T-helper 17 cell (primary cell): ENCODE measurements at regions not wholly inside any gene's neighbourhood (a gene's known extent, or its start where the extent isn't known, plus 50 kb on each side); places are given as distances from the start of the nearest gene placed in this dataset.

ENCODE experiments used
- ATAC-seq: fragments of 150-1000 bp; cut with Tn5 transposase; 2 replicates; pipeline ENCODE4 v1.10.0; 2021; ENCODE audit warnings: mild to moderate bottlenecking, moderate library complexity
- DNase-seq, 3 donors: peaks; one replicate each; pipeline versions ENCODE4 v3.0.0 to v3.0.0-alpha.2; 2020 to 2021
- H3K9me3 ChIP-seq: one replicate; pipeline ENCODE4 v1.7.0; 2013; ENCODE audit warnings: low read length, mild to moderate bottlenecking; ENCODE audit not compliant: control insufficient read depth, poor library complexity, severe bottlenecking
- H3K27ac Mint-ChIP-seq: one replicate; pipeline ENCODE4 v1.8.0; 2022; ENCODE audit warnings: mild to moderate bottlenecking, moderate library complexity, mixed read lengths
- H3K27me3 Mint-ChIP-seq: one replicate; pipeline ENCODE4 v1.8.0; 2022; ENCODE audit warnings: mixed read lengths
- H3K36me3 Mint-ChIP-seq: one replicate; pipeline ENCODE4 v1.8.0; 2022; ENCODE audit warnings: low read depth, mixed read lengths
- H3K4me1 Mint-ChIP-seq: one replicate; pipeline ENCODE4 v1.8.0; 2022; ENCODE audit warnings: mild to moderate bottlenecking, mixed read lengths
- H3K4me3 Mint-ChIP-seq: one replicate; pipeline ENCODE4 v1.8.0; 2022; ENCODE audit warnings: mild to moderate bottlenecking, moderate library complexity, mixed read lengths

DNA sequence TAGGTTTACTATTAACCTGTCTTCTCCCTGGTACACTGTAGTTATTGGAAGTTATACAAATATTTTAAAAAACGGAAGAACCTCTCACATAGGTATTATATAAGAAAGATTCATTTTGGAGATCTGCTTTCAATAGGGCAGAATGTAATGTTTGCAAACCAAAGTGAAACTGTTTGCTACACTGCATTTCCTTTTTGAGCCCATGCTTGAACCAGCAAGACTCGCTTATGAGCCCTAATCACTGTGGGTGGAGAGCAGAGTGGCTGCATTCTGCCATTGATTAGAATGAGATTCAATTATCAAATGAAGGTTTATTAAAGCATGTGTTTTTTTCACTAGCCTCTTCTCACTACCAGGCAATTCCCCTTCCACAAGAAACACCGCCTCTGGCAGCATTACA, 589.7 kb downstream of the CDH11 start:
- DNase-seq (no peak), ATAC-seq (no peak)
- no peaks in the 10 kb centered on the region for H3K27me3 Mint-ChIP-seq
- H3K9me3 ChIP-seq = no peaks in the 10 kb centered on the region
- no peak overlapping the region for H3K27ac Mint-ChIP-seq
- H3K36me3 Mint-ChIP-seq = no peaks in the 10 kb centered on the region
- H3K4me3 Mint-ChIP-seq = no peak overlapping the region
- H3K4me1 Mint-ChIP-seq = no peaks in the 10 kb centered on the region

DNA sequence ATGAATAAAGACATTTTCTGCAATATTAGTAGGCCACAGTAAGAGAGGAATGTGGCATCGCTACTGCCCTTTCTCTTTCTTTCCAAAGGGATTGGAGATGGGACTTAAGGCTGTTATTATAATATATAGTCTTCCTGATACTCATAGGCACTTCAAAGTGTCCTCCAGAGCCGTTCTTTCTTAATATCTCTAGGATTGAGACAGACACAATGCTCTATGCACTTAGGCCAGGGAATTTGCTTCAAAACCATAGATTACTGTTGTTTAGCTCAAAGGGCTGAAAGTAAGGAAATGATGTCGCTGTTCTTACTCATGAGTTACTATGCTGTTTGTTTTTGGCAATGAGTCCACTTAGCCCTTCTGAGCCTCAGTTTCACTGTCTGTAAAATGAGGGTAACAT, 590.5 kb downstream of the CDH11 start:
- Mint-ChIP-seq H3K36me3 (no peaks in the 10 kb centered on the region), H3K27me3 (no peaks in the 10 kb centered on the region), H3K27ac (no peak overlapping the region), H3K4me3 (no peak overlapping the region), H3K4me1 (no peaks in the 10 kb centered on the region)
- ATAC-seq = no peak
- no peak for DNase-seq
- no peaks in the 10 kb centered on the region for H3K9me3 ChIP-seq

DNA sequence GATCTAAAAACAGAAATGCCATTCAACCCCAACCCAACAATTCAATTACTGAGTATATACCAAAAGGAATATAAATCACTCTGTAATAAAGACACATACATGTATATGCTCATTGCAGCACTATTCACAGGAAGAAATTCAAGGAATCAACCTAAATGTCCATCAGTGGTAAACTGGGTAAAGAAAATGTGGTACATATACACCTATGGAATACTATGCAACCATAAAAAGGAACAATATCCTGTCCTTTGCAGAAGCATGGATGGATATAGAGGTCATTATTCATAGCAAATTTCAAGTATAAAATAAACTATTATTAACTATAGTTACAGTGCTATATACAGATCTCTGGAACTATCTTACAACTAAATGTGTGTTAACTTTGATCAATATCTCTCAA, 599.3 kb downstream of the CDH11 start:
- Mint-ChIP-seq H3K27me3 (no peaks in the 10 kb centered on the region), H3K4me1 (no peaks in the 10 kb centered on the region), H3K36me3 (no peaks in the 10 kb centered on the region), H3K27ac (no peak overlapping the region), H3K4me3 (no peak overlapping the region)
- DNase-seq = no peak
- H3K9me3 ChIP-seq = no peaks in the 10 kb centered on the region
- ATAC-seq = no peak

DNA sequence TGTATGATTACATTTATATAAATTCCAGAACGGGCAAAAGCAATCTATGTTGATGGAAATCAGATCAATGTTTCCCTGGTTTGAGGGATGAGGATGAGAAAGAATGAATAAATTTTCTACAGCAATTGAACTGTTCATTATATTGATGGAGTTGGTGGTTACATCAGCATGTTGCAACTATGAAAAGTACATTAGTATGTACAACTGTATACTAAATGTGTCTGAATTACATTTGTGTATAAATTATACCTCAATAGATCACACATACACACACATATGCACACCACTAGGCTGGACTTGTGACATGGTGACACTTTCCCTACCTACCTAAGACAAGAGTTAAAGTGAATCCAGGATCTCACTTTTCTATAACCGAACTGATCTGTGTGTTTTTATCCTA, 608.0 kb downstream of the CDH11 start:
- H3K9me3 ChIP-seq = peaks cover 4% of the 10 kb centered on the region
- Mint-ChIP-seq H3K27me3 (no peaks in the 10 kb centered on the region), H3K4me3 (no peak overlapping the region), H3K27ac (no peak overlapping the region), H3K36me3 (peaks cover 3% of the 10 kb centered on the region), H3K4me1 (no peaks in the 10 kb centered on the region)
- DNase-seq (no peak), ATAC-seq (no peak)

DNA sequence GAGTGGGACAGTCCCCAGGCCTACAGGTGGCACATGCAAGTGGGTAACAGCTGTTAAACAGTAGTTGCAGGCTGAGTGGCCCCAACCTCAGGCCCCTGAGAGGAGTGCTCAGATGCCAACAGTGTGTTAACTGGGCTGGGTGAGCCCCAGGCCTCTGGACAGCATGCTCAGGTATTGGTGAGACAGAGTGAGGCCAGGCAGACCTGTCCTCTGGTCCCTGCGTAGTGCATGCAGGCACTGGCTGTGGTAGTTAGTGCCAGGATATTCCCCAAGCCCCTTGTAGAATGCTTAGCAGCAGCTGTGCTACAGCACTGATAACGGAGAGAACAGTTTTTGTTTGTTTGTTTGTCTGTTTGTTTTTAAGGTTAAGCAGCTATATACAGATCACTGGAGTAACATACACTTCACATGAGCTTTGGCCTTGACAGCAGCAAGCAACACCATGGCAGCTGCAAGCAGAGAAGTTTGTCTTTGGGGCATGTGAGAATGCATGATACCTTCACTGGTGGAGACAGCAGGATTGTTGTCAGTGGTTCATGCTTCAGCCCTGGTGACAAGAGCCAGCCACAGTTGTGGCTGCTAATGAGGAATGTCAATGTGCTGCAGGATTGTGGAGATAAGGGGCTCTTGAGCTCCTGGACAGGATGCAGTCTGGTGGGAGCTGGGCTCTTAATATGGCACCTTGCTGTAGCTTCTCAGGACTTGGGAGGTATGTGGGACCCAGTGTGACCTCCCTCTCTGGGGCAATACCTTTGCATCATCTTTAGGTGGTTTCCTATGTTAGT, 614.4 kb downstream of the CDH11 start:
- ATAC-seq (no peak), DNase-seq (no peak)
- Mint-ChIP-seq H3K27me3 (no peaks in the 10 kb centered on the region), H3K4me1 (no peaks in the 10 kb centered on the region), H3K4me3 (no peak overlapping the region), H3K36me3 (no peaks in the 10 kb centered on the region), H3K27ac (no peak overlapping the region)
- H3K9me3 ChIP-seq = no peaks in the 10 kb centered on the region

DNA sequence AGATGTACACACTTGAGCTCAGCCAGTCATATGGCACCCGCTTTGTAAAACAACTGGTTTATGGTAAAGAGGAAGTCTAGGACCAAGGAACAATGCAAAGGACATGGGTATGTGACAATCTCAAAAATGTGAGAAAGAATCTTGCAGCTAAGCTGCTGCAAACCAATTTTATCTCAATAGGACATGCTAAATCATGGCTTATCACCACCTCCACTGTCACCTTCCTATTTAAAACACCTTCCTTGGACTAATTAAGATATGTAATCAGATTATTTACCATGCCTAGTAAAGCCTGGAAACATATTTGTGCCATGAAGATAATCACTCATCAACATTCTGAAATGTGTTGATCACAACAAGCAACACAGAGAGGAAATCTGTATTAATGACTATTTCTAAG, 622.7 kb downstream of the CDH11 start:
- no peaks in the 10 kb centered on the region for H3K27me3 Mint-ChIP-seq
- H3K4me1 Mint-ChIP-seq = no peaks in the 10 kb centered on the region
- H3K27ac Mint-ChIP-seq = no peak overlapping the region
- ATAC-seq (no peak), DNase-seq (no peak)
- no peaks in the 10 kb centered on the region for H3K36me3 Mint-ChIP-seq
- no peaks in the 10 kb centered on the region for H3K9me3 ChIP-seq
- no peak overlapping the region for H3K4me3 Mint-ChIP-seq

DNA sequence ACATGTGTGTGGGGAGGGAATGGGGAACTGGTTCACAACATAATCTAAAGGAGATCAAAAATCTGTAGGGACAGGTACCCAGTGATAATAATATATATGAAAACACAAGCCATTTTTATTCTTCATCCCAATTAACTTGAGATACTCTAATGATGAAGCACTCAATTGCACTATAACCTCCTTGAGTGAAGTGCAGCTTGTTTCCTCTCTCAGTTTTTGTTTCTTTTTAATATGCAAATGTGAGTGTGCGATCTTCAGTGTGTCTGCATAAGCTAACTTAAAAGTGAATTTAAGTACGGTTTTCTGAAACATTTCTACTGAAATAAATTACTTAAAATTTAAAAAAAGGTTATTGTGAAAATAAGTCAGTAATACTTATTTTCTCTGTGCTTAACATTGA, 623.5 kb downstream of the CDH11 start:
- H3K27me3 Mint-ChIP-seq = no peaks in the 10 kb centered on the region
- DNase-seq (no peak), ATAC-seq (no peak)
- H3K36me3 Mint-ChIP-seq = no peaks in the 10 kb centered on the region
- no peaks in the 10 kb centered on the region for H3K9me3 ChIP-seq
- H3K4me3 Mint-ChIP-seq = no peak overlapping the region
- no peak overlapping the region for H3K27ac Mint-ChIP-seq
- H3K4me1 Mint-ChIP-seq = no peaks in the 10 kb centered on the region

DNA sequence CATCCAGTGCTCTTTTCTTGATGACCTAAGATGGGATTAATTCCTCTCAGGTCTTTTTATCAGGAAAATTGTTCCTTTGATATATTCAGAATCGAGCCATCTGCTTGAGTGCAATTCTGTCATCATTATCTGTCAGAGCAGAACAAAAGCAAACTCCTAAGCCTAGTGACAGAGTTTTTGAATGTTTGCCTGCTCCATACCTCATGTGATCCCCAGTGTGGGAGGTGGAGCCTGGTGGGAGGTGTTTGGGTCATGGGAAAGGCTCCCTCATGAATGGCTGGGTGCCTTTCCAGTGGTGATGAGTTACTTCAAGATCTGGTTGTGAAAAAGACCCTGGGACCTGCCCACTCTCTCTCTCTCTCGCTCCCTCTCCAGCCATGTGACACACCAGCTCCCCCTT, 628.2 kb downstream of the CDH11 start:
- Mint-ChIP-seq H3K27me3 (no peaks in the 10 kb centered on the region), H3K4me3 (no peak overlapping the region)

DNA sequence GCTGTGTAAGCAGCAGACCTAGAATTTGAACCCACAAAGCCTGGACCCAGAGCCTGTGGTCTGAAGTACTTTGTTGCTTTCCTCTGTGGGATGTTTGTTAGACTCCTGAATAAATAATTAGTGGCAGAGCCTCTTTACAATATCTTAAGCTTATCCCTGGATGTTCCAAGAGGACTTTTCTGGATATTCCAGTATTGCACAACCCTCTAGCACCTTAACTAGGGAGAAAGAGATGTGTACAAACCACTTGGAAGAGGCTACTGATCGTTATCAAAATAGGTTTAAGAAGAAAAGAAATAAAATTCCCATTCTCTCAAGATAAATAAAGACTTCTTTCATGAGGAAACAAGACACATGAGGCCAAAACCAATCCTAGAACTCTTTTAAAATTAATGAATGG, 632.4 kb downstream of the CDH11 start:
- H3K9me3 ChIP-seq = peaks cover 4% of the 10 kb centered on the region
- Mint-ChIP-seq H3K27me3 (no peaks in the 10 kb centered on the region), H3K4me3 (no peak overlapping the region), H3K27ac (no peak overlapping the region), H3K4me1 (no peaks in the 10 kb centered on the region), H3K36me3 (no peaks in the 10 kb centered on the region)
- ATAC-seq (no peak), DNase-seq (no peak)

More for the DNA sequence above, 628.2 kb downstream of the CDH11 start:
- no peaks in the 10 kb centered on the region for H3K9me3 ChIP-seq
- DNase-seq (no peak), ATAC-seq (no peak)
- Mint-ChIP-seq H3K36me3 (no peaks in the 10 kb centered on the region), H3K4me1 (no peaks in the 10 kb centered on the region), H3K27ac (no peak overlapping the region)

DNA sequence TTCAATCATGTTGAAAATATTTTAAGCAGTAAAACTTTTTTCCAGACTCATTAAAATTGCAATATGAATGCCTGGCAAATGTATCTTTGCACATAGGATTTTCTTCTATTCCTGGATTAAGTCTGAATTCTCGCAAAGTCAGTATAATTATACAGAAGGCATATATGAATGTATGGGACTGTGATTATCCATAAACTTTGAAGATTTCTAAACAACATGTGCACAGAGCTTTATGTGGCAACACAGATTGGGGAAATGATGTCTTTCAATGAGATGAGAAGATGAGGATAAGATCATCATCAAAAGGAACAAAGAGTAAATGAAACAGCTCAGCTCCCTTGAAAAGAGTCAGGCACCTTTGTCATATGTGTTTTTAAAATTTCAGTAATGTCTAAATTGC, 635.3 kb downstream of the CDH11 start:
- peaks cover 4% of the 10 kb centered on the region for H3K9me3 ChIP-seq
- H3K27me3 Mint-ChIP-seq = no peaks in the 10 kb centered on the region
- H3K4me1 Mint-ChIP-seq = no peaks in the 10 kb centered on the region
- no peak overlapping the region for H3K4me3 Mint-ChIP-seq
- ATAC-seq = no peak
- no peaks in the 10 kb centered on the region for H3K36me3 Mint-ChIP-seq
- no peak for DNase-seq
- no peak overlapping the region for H3K27ac Mint-ChIP-seq

DNA sequence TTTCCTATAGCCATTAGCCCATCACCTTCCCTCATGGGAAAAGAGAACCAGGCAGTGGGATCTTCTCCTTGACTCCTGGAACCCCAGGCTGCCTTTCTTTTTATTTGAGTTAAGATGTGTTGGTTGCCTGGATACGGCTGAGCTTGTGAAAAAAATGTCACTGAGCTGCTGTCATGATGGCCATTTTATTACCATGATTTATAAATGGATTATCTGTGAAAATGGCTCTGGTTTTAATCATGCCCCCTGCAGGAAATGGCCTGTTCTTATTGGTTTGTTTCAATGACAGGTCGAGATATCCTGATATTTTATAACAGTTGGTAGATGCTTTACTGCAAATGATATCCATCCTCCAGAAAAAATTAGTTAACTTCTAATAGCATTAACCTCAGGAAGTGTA, 640.4 kb downstream of the CDH11 start:
- peaks cover 4% of the 10 kb centered on the region for H3K9me3 ChIP-seq
- Mint-ChIP-seq H3K4me1 (no peaks in the 10 kb centered on the region), H3K27ac (no peak overlapping the region), H3K4me3 (no peak overlapping the region), H3K36me3 (no peaks in the 10 kb centered on the region), H3K27me3 (no peaks in the 10 kb centered on the region)
- no peak for DNase-seq
- no peak for ATAC-seq

DNA sequence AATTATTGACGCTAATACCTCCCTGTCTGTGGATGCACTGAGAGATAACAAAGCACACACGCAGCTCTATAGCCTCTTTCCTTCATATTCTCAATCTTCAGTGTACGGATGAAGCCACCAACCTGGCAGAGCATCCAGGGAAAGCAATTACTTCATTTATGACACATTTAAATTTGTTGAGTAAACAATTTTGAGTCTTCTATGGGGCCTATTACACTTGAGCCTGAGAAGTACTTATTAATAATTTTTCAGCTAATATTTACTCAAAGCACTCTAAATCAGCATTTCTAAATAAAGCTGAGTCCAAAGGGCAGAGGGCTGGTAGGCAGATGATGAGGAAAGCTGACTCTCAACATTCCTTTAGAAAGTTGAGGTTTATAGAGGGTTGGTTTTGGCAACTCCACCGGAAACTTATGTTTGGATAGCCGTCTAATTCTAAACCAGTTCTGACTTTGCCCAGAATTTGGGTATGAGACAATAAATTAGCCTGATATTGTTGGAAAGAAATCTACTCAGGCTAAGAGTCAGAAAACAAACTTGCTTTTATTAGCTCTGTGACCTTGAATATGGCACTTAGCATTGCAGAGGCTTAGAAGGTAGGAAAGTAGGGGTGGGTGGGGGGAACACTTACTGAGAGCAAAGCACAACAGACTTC, 643.5 kb downstream of the CDH11 start:
- H3K27ac Mint-ChIP-seq = no peak overlapping the region
- no peak for DNase-seq
- H3K4me3 Mint-ChIP-seq = no peak overlapping the region
- no peaks in the 10 kb centered on the region for H3K9me3 ChIP-seq
- no peak for ATAC-seq
- H3K27me3 Mint-ChIP-seq = no peaks in the 10 kb centered on the region
- H3K36me3 Mint-ChIP-seq = no peaks in the 10 kb centered on the region
- H3K4me1 Mint-ChIP-seq = no peaks in the 10 kb centered on the region

DNA sequence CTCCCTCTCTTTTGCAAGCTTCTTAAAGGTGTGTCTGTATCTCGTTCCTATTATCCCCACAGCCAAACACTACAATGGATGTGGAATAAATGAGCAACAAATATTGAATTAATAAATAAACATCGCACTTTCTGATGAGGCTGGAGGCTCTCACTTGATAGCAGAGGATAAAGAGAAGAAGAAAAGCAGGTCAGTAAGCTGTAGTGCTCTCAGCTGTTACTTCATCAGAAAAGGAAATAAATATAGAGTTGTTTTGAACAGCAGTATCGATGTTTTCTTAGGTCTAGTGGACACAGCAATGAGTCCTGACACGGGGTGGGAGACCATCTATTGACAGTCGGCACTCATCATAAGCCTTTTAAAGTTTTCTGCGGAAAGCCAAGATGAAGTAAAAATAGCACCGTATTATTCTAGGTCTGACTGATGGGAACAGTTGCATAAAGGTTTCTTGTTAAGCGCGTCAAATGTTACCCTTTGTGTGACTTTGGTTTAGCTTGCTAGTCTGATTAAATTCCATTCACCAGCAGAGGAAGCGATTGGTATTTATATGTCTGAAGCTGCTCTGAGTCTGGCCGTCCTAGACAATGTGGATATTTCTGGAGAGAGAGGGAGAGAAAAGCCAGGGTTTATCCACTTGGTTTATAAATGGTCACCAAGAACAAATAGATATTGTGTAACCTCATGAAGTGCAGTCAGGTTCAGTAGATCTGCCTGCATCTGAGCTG, 646.1 kb downstream of the CDH11 start:
- Mint-ChIP-seq H3K27me3 (no peaks in the 10 kb centered on the region), H3K4me1 (no peaks in the 10 kb centered on the region), H3K36me3 (no peaks in the 10 kb centered on the region), H3K27ac (no peak overlapping the region), H3K4me3 (no peak overlapping the region)
- no peak for DNase-seq
- no peaks in the 10 kb centered on the region for H3K9me3 ChIP-seq
- ATAC-seq = no peak
